Myocyte (in vitro differentiated cells): ENCODE measurements at regions not wholly inside any gene's neighbourhood (a gene's known extent, or its start where the extent isn't known, plus 50 kb on each side); places are given as distances from the start of the nearest gene placed in this dataset.
"Not testable (repeated sequence)": the region's sequence is repeated elsewhere in the genome, so short reads cannot be mapped to it uniquely, and the experiment has no call there.

Experiments
- DNase-seq: peaks from one replicate; pipeline ENCODE4 v3.0.0-alpha.2; 2012; ENCODE audit warnings: low read depth

- no peak for DNase-seq
Observed at GRCh38 chr7:20466543-20467021, 135.9 kb downstream of the ITGB8 start.

- DNase-seq, result no peak
Observed at GRCh38 chr7:20470082-20470481, 139.4 kb downstream of the ITGB8 start.

DNA sequence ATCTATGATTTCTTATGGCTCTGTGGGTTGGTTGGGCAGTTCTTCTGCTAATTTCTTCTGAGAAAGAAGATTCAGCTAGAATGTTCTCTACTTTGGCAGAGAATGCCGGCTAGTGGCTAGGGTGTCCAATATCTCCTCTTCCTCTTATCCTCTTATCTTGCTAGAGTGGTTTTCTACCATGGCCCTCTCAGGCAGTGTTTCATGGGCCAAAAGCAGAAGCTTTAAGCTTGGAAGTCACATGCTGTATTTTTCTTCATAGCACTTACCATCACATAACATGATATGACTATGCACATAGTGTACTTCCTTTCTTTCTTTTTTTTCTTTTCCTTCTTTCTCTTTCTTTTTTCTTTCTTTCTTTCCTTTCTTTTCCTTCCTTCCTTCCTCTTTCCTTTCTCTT, 140.0 kb downstream of the ITGB8 start:
- DNase-seq, result no peak

DNA sequence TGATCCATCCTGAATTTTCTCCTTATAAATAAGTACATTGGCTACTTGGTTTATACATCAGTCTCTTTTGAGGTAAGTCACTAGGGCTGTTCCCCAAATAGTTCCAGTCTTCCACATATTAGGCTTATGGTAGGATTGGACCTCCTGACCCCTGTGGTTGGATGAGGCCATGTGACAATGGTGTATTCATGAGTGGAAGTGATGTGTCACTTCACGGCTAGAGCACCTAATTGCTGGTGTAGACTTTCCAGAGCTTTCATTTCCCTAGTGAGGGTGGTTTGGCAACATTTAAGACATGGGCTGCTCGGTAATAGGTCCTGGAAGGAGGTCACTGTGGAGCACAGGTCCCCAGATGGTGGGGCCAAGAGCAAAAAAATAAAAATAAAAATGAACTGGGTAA, 141.2 kb upstream of the ABCB5 start:
- DNase-seq, result peak; percentile 15

DNA sequence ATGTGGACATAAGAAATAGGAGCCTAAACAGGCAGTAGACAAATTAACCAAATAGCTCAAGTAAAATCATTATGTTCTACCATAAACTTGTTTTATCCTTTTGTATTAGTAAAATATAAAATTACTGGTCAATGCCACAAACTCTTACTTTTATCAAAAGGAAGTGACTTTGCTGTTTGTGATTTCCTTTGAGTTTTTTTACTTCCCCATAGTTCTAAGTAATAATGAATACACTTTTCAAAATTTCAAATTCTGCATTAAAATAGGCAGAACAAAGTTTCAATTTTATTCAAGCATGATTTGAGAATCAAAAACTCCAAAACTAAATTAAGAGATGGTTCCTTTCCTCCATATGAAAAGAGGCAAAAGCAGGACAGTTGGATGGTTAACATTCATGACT, 139.7 kb upstream of the ABCB5 start:
- no peak for DNase-seq

DNA sequence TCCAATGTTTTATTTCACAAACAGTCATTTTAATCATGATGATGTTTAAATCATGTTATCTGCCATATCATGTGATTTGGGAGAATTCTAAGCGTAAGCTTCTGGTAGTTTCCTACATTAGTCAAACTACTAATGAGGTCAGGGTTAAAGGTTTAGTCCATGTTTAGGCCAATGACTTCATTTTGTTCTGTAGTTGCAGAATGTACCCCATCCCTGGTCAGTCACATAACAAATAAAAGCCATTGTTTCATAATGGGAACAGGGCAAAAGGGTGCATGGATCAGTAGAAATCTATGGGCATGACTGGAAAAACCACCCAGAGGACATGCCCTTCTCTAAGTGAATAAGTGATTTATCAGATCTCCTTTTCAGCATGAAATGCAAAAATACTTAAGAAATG, 138.4 kb upstream of the ABCB5 start:
- DNase-seq, result no peak

DNA sequence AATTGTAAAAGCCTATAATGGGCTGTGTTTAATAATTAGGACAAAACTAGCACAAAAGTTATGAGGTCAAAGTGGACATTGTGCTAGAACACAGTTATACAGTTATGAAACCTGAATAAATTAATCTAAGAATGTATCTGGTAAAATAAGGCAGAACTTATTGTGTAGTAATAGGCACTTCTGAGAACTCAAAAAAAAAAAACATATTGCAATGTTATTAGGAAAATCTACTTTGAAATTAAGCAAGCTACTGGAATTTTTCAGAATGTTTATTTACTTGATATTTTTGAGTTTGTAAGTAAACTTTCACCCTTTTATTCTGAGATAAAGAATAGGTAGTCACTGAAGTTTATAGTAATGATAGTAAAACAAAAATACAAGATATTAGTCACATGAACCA, 135.8 kb upstream of the ABCB5 start:
- DNase-seq, result no peak

DNA sequence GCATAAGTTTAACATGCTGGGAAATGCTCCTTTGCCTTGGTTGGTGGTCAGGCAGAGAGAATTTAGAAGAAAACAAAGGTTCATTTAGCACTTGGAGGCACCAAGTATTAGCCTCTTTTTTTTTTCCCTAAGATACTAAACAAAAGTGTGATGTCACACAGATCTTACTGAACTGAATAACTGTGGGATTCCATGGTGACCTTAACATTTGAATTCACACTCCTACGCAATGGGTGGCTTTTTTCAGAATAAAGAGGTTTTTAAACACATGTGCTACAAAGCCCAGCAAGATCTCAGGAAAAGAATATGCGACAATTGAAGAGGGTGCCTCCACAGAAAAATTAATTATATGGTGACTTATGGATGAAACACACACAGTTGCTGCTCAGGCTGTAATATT, 133.4 kb upstream of the ABCB5 start:
- peak; percentile 4 for DNase-seq

GRCh38 chr7:20484356-20484755, 131.1 kb upstream of the ABCB5 start:
- DNase-seq, result peak; percentile 14

- no peak for DNase-seq
Observed at GRCh38 chr7:20488850-20489249, 126.6 kb upstream of the ABCB5 start.

- no peak for DNase-seq
Observed at GRCh38 chr7:20491284-20491683, 124.2 kb upstream of the ABCB5 start.

DNA sequence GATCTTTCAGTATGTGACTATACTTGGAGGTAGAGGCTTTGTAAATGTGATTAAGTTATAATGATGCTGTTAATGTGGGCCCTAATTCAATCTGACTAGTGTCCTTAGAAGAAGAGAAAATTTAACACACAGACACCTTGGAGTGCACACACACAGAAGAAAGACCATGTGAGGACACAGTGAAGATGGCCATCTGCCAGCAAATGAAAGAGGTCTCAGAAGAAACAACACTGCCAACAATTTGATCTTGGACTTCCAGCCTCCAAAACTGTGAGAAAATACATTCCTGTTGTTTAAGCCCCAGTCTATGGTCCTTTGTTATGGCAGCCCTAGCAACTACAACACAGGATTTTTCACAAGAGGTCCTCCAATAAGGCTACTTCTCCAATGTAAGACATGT, 120.9 kb upstream of the ABCB5 start:
- no peak for DNase-seq

GRCh38 chr7:20501473-20501872, 114.0 kb upstream of the ABCB5 start:
- DNase-seq, result not testable (repeated sequence)

GRCh38 chr7:20503278-20503950, 112.1 kb upstream of the ABCB5 start:
- no peak for DNase-seq

- DNase-seq, result no peak
Observed at GRCh38 chr7:20504060-20504459, 111.4 kb upstream of the ABCB5 start.

DNA sequence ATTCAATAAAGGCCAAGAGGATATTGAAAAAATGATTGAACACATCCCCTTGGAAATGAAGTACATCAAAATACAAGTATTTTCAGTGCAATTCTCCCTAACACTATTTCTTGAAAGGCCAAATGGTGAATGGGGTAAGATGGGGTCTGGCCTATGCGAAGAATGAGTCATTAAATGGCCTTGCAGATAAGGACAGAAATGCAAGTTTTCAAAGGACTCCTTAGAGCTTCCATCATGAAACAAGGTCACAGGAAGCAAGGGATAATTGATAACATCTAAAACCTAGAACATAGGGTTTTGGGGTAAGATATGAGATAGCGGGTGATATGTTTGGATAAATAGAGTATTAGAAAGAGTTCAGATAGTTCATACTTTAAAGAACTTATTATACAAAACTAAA, 109.3 kb upstream of the ABCB5 start:
- no peak for DNase-seq

GRCh38 chr7:20507157-20507556, 108.3 kb upstream of the ABCB5 start:
- no peak for DNase-seq

DNA sequence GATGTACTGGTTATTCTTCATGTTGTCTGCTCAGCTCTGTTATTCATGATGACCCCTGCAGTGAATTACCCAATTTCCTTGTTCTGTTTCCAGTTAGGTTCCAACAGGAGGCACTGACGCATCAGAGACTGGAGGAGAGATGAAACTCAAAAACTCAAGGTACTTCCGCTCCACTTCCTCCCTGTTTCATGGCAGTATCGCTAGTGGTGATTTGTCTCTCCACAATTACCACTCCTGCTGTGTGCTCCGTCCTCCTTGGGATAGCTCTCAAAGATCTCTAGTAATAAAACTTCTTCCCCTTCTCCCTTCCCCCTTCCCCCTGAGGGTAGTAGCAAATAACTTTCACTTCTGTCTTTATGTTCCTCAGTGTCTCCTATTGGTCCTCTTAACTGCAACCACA, 107.4 kb upstream of the ABCB5 start:
- no peak for DNase-seq

DNA sequence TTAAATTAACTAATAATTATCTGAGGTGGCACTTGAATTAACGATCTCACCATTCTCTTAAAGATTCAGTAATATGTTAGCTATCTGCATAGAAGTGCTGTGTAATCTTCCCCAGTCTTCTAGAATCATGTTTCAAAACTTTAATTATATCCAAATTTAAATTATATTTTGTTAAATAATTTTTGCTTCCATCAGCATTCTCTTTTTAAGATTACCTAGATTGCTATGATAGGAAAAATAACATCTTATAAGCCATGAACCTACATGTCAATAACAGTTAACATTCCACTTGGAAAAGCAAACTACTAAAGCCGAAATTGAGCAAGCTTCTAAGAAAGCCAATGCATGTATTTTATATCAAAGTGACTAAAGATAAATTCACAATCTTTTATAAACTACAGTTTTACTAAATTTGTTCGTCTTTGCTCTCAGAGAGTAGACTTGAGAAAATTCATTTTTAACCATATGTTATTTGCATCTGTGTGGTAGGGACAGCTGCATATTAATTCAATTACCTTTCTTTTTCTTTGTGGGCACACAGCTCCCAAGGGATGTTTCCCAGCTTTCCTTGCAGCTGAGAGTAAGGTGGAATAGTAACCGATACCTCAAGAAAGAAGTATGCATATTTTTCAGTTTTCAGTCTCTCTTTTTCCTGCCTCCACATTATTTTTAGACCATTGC, 105.4 kb upstream of the ABCB5 start:
- no peak for DNase-seq

- DNase-seq, result no peak
Observed at GRCh38 chr7:20510573-20510900, 104.9 kb upstream of the ABCB5 start.

- DNase-seq, result no peak
Observed at GRCh38 chr7:20513341-20513740, 102.1 kb upstream of the ABCB5 start.

DNA sequence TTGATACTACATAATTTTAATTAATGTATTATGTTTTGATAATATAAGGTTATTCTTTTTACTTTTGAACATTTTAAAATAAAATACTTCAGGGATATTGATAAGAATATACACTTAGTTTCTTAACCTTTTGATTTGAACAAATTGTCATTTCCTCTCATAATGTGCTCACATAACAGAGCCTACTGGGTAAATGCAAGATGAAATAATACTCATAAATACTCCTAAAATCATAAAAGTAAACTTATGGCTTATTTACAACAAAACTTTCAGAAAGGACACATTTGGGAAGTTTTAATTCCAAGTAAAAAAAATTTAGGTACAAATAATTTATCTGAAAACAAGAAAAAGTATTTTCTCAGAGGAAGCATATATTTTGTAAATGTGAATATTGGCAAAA, 101.6 kb upstream of the ABCB5 start:
- no peak for DNase-seq

GRCh38 chr7:20514364-20514763, 101.1 kb upstream of the ABCB5 start:
- peak; percentile 71 for DNase-seq
